H1 (cell line): ENCODE measurements at regions not wholly inside any gene's neighbourhood (a gene's known extent, or its start where the extent isn't known, plus 50 kb on each side); places are given as distances from the start of the nearest gene placed in this dataset.

Experiments
- CTCF ChIA-PET: fragments of 300-600 bp; sonication (Branson Sonifier 250); formaldehyde crosslinking; loops from one replicate; lab custom pipeline; 2021; ENCODE audit not compliant: partially characterized antibody; lab: Charles Lee
- POLR2A ChIA-PET: fragments of 300-600 bp; sonication (Branson Sonifier 250); formaldehyde crosslinking; loops from one replicate; lab custom pipeline; 2021; ENCODE audit warnings: inconsistent platforms; ENCODE audit not compliant: partially characterized antibody; lab: Charles Lee
- DNase-seq, 2 experiments: peaks; one replicate each; pipeline versions ENCODE4 v3.0.0 to v3.0.0-alpha.2; 2010 to 2022; ENCODE audit warnings: low spot score in 2 of 2, low read depth in 1 of 2, mixed read lengths in 1 of 2
- FAIRE-seq: peaks from 2 replicates; lab custom pipeline; 2011; peaks lifted over from hg19 to GRCh38; lab: Jason Lieb, UNC
- H2AFZ ChIP-seq: 2 replicates; pipeline ENCODE4 v1.8.1; 2012; ENCODE audit warnings: low read length, inconsistent platforms
- H2AK5ac ChIP-seq: 2 replicates; pipeline ENCODE4 v1.6.1; 2013; ENCODE audit warnings: low read depth, low read length
- H2BK120ac ChIP-seq: replicated peaks from 2 replicates; pipeline ENCODE3; 2013; ENCODE audit warnings: low read depth, low read length, inconsistent platforms
- H2BK12ac ChIP-seq: 2 replicates; pipeline ENCODE4 v1.6.1; 2013; ENCODE audit warnings: low read depth, low read length
- H2BK15ac ChIP-seq: 2 replicates; pipeline ENCODE4 v1.6.1; 2013; ENCODE audit warnings: low read length
- H2BK20ac ChIP-seq: 2 replicates; pipeline ENCODE4 v1.6.1; 2013; ENCODE audit warnings: low read length
- H2BK5ac ChIP-seq: 2 replicates; pipeline ENCODE4 v1.6.1; 2013; ENCODE audit warnings: low read depth, low read length
- H3K14ac ChIP-seq: 2 replicates; pipeline ENCODE4 v1.6.1; 2013; ENCODE audit warnings: inconsistent platforms; ENCODE audit not compliant: insufficient read length
- H3K18ac ChIP-seq: 2 replicates; pipeline ENCODE4 v1.6.1; 2013; ENCODE audit warnings: low read length; ENCODE audit errors: extremely low read depth
- H3K23ac ChIP-seq: 2 replicates; pipeline ENCODE4 v1.6.1; 2013; ENCODE audit warnings: inconsistent platforms; ENCODE audit not compliant: insufficient read length
- H3K23me2 ChIP-seq: 2 replicates; pipeline ENCODE4 v1.6.1; 2013; ENCODE audit warnings: low read depth, low read length
- H3K27ac ChIP-seq: 2 replicates; pipeline ENCODE4 v1.6.1; 2011; ENCODE audit warnings: low read depth, low read length, inconsistent platforms
- H3K27me3 ChIP-seq, 4 experiments: replicated peaks in 1 of 4; 1 replicate in 1 of 4; 2 replicates in 3 of 4; pipeline versions ENCODE4 v1.6.1 to v1.8.1; 2011 to 2013; ENCODE audit warnings: low read length in 3 of 4, mild to moderate bottlenecking in 3 of 4, inconsistent platforms in 2 of 4, mixed read lengths in 2 of 4, moderate library complexity in 1 of 4; ENCODE audit not compliant: control insufficient read depth in 3 of 4, insufficient read depth in 3 of 4; ENCODE audit errors: extremely low read depth in 1 of 4
- H3K36me3 ChIP-seq, 4 experiments: 2 replicates each; pipeline versions ENCODE4 v1.6.1 to v1.8.1; 2011 to 2013; ENCODE audit warnings: mild to moderate bottlenecking in 4 of 4, low read length in 3 of 4, moderate library complexity in 2 of 4, control low read depth in 1 of 4, inconsistent platforms in 1 of 4; ENCODE audit not compliant: insufficient read depth in 4 of 4, control insufficient read depth in 2 of 4
- H3K4ac ChIP-seq: replicated peaks from 2 replicates; pipeline ENCODE3; 2013; ENCODE audit warnings: low read length, low read depth, mixed read lengths, inconsistent platforms; ENCODE audit not compliant: insufficient read length
- H3K4me1 ChIP-seq, 4 experiments: replicated peaks in 1 of 4; 1 replicate in 1 of 4; 2 replicates in 3 of 4; pipeline versions ENCODE4 v1.6.1 to v1.8.1; 2011 to 2013; ENCODE audit warnings: low read length in 3 of 4, inconsistent platforms in 2 of 4, mixed read lengths in 1 of 4; ENCODE audit not compliant: insufficient read depth in 4 of 4, control insufficient read depth in 3 of 4
- H3K4me2 ChIP-seq, 2 experiments: 2 replicates each; pipeline versions ENCODE4 v1.6.1 to v1.8.1; 2011 to 2013; ENCODE audit warnings: low read depth in 2 of 2, low read length in 2 of 2, control low read depth in 1 of 2, inconsistent platforms in 1 of 2, mild to moderate bottlenecking in 1 of 2; ENCODE audit not compliant: insufficient read depth in 1 of 2
- H3K4me3 ChIP-seq, 4 experiments: fragments of 200-600, 300-600 bp in 1 of 4; sonication (generic), shearing (Covaris generic), sonication (Bioruptor Twin) in 1 of 4; 2 replicates each; pipeline versions ENCODE4 v1.5.1 to v1.8.1; 2011 to 2016; ENCODE audit warnings: low read length in 4 of 4, low read depth in 3 of 4, control low read depth in 2 of 4, inconsistent platforms in 2 of 4, mild to moderate bottlenecking in 2 of 4, mixed read lengths in 1 of 4, moderate library complexity in 1 of 4; ENCODE audit not compliant: insufficient read depth in 2 of 4; ENCODE audit errors: extremely low read depth in 1 of 4
- H3K56ac ChIP-seq: replicated peaks from 2 replicates; pipeline ENCODE3; 2013; ENCODE audit warnings: low read depth, mild to moderate bottlenecking, mixed read lengths, low read length, inconsistent platforms; ENCODE audit not compliant: insufficient read length
- H3K79me1 ChIP-seq: 2 replicates; pipeline ENCODE4 v1.6.1; 2013; ENCODE audit warnings: low read depth, low read length, control low read depth
- H3K79me2 ChIP-seq, 2 experiments: 2 replicates each; pipeline versions ENCODE4 v1.6.1 to v1.8.1; 2012 to 2013; ENCODE audit warnings: low read length in 2 of 2, mild to moderate bottlenecking in 2 of 2, inconsistent platforms in 1 of 2; ENCODE audit not compliant: insufficient read depth in 2 of 2, control insufficient read depth in 1 of 2
- H3K9ac ChIP-seq, 4 experiments: replicated peaks in 1 of 4; 1 replicate in 1 of 4; 2 replicates in 3 of 4; pipeline versions ENCODE4 v1.6.1 to v1.8.1; 2011 to 2013; ENCODE audit warnings: low read depth in 3 of 4, low read length in 3 of 4, control low read depth in 2 of 4, mild to moderate bottlenecking in 2 of 4, moderate library complexity in 2 of 4, inconsistent platforms in 1 of 4; ENCODE audit errors: extremely low read depth in 1 of 4
- H3K9me3 ChIP-seq, 2 experiments: 2 replicates each; pipeline versions ENCODE4 v1.6.1 to v1.8.1; 2012 to 2013; ENCODE audit warnings: mild to moderate bottlenecking in 2 of 2, moderate library complexity in 2 of 2, control low read depth in 1 of 2, inconsistent platforms in 1 of 2, low read depth in 1 of 2, low read length in 1 of 2, mixed read lengths in 1 of 2; ENCODE audit not compliant: insufficient read depth in 2 of 2
- H4K20me1 ChIP-seq, 2 experiments: replicated peaks in 1 of 2; 2 replicates each; pipeline versions ENCODE3 to v1.8.1; 2011 to 2013; ENCODE audit warnings: inconsistent platforms in 2 of 2, low read length in 2 of 2, mild to moderate bottlenecking in 1 of 2; ENCODE audit not compliant: insufficient read depth in 2 of 2, control insufficient read depth in 1 of 2
- H4K5ac ChIP-seq: 2 replicates; pipeline ENCODE4 v1.6.1; 2013; ENCODE audit warnings: low read length, low read depth, mixed read lengths, inconsistent platforms; ENCODE audit not compliant: insufficient read length
- H4K8ac ChIP-seq: 2 replicates; pipeline ENCODE4 v1.8.0; 2013; ENCODE audit warnings: mild to moderate bottlenecking, moderate library complexity, low read length, inconsistent platforms; ENCODE audit not compliant: insufficient read depth; ENCODE audit errors: extremely low read depth
- H4K91ac ChIP-seq: replicated peaks from 2 replicates; pipeline ENCODE3; 2013; ENCODE audit warnings: low read length, mixed read lengths, inconsistent platforms; ENCODE audit not compliant: insufficient read length
- BACH1 ChIP-seq: IDR thresholded peaks from 2 replicates; pipeline ENCODE4 v1.6.1; 2012; ENCODE audit warnings: low read length, improper control_type of control experiment
- BCL11A ChIP-seq, 2 experiments: IDR thresholded peaks; one replicate each; pipeline ENCODE4 v1.6.1; 2011; ENCODE audit warnings: low read depth in 2 of 2, low read length in 2 of 2, mild to moderate bottlenecking in 2 of 2
- CHD2 ChIP-seq: IDR thresholded peaks from 2 replicates; pipeline ENCODE4 v1.6.1; 2012; ENCODE audit warnings: low read length, improper control_type of control experiment
- EGR1 ChIP-seq: IDR thresholded peaks from 2 replicates; pipeline ENCODE4 v1.6.1; 2011; ENCODE audit warnings: low read depth, low read length, borderline replicate concordance
- GTF2F1 ChIP-seq: IDR thresholded peaks from 2 replicates; pipeline ENCODE4 v1.6.1; 2012; ENCODE audit warnings: low read depth, low read length, improper control_type of control experiment, borderline replicate concordance
- KDM4A ChIP-seq: IDR thresholded peaks from one replicate; pipeline ENCODE4 v1.7.1; 2012; ENCODE audit warnings: low read depth, mild to moderate bottlenecking, moderate library complexity, low read length, inconsistent platforms; ENCODE audit not compliant: severe bottlenecking
- KDM5A ChIP-seq: fragments of 200-600 bp; IDR thresholded peaks from 2 replicates; pipeline ENCODE4 v1.7.1; 2012; ENCODE audit warnings: mild to moderate bottlenecking, low read length, inconsistent platforms, mixed read lengths
- PHF8 ChIP-seq: fragments of 200-600 bp; sonication (generic); conservative IDR thresholded peaks from 2 replicates; pipeline ENCODE4 v1.7.1; 2012; ENCODE audit warnings: low read depth, mild to moderate bottlenecking, inconsistent platforms, low read length, moderate library complexity
- POLR2A ChIP-seq, 2 experiments: IDR thresholded peaks; 1 replicate in 1 of 2; 2 replicates in 1 of 2; pipeline ENCODE4 v1.6.1; 2011; ENCODE audit warnings: low read depth in 2 of 2, low read length in 2 of 2, mild to moderate bottlenecking in 2 of 2; ENCODE audit errors: control extremely low read depth in 1 of 2
- RBBP5 ChIP-seq: IDR thresholded peaks from 2 replicates; pipeline ENCODE4 v1.7.1; 2012; ENCODE audit warnings: low read depth, mild to moderate bottlenecking, inconsistent platforms, low read length, moderate library complexity, borderline replicate concordance
- RFX5 ChIP-seq: IDR thresholded peaks from 2 replicates; pipeline ENCODE4 v1.6.1; 2011; ENCODE audit warnings: low read depth, low read length, improper control_type of control experiment, borderline replicate concordance
- SP1 ChIP-seq: IDR thresholded peaks from 2 replicates; pipeline ENCODE4 v1.6.1; 2011; ENCODE audit warnings: low read depth, low read length
- TCF12 ChIP-seq: IDR thresholded peaks from 2 replicates; pipeline ENCODE4 v1.6.1; 2011; ENCODE audit warnings: low read depth, mild to moderate bottlenecking, low read length
- WGBS, 2 experiments: shearing (Covaris generic) in 1 of 2; methylation state at CpG; one replicate each; pipeline versions ENCODE4 v1.1.6 to v1.1.7; 2013 to 2015; ENCODE audit warnings: low lambda C conversion rate in 2 of 2, mixed read lengths in 2 of 2, inconsistent platforms in 1 of 2, low coverage in 1 of 2, missing lambda C conversion rate in 1 of 2; ENCODE audit not compliant: insufficient replicate concordance in 2 of 2, insufficient coverage in 1 of 2, insufficient read length in 1 of 2; ENCODE audit errors: extremely low coverage in 1 of 2, missing lambda C conversion rate in 1 of 2; 5-methylcytosine and 5-hydroxymethylcytosine counted together

GRCh38 chr17:12591021-12591735 is 74.5 kb upstream of the MYOCD start:
- Histone ChIP-seq H3K56ac (no peak overlapping the region), H2BK5ac (no peak overlapping the region), H4K8ac (no peak overlapping the region), H3K4ac (no peak overlapping the region), H3K14ac (no peak overlapping the region), H4K5ac (no peak overlapping the region), H3K9me3 (no peaks in the 10 kb centered on the region), H2BK120ac (no peak overlapping the region), H3K23ac (no peak overlapping the region), H4K20me1 (no peaks in the 10 kb centered on the region), H3K27ac (no peak overlapping the region), H3K79me1 (no peaks in the 10 kb centered on the region), H3K36me3 (no peaks in the 10 kb centered on the region), H2BK15ac (no peak overlapping the region), H2AFZ (peak overlapping the region; percentile 23; the same call in 1 of the 2 replicates), H3K79me2 (no peaks in the 10 kb centered on the region), H2BK20ac (no peak overlapping the region), H2AK5ac (no peak overlapping the region), H3K4me3 (no peak overlapping the region), H2BK12ac (no peak overlapping the region), H3K27me3 (no peaks in the 10 kb centered on the region), H3K4me2 (no peak overlapping the region), H3K9ac (no peak overlapping the region), H3K4me1 (peaks cover 0 to 4% (median 0%) of the 10 kb centered on the region in 4 experiments; a peak in 2 of 7 replicates), H4K91ac (no peak overlapping the region), H3K18ac (no peak overlapping the region), H3K23me2 (no peaks in the 10 kb centered on the region)
- TF ChIP-seq SP1, result no peak
- no peak for TF ChIP-seq KDM4A
- no peak for TF ChIP-seq GTF2F1
- no peak for TF ChIP-seq CHD2
- no peak for TF ChIP-seq RBBP5
- TF ChIP-seq BACH1, result no peak
- no peak for TF ChIP-seq BCL11A (IDR thresholded peaks at IDR 0.05; ENCODE audit: low read depth in 2 of 2, low read length in 2 of 2)
- TF ChIP-seq TCF12, result no peak
- TF ChIP-seq KDM5A, result no peak
- TF ChIP-seq EGR1, result no peak
- TF ChIP-seq POLR2A (IDR thresholded peaks at IDR 0.05; ENCODE audit: control extremely low read depth in 1 of 2, low read depth in 2 of 2, low read length in 2 of 2), result no peak
- TF ChIP-seq PHF8, result no peak
- no peak for TF ChIP-seq RFX5
- ChIA-PET CTCF (interaction anchor here (0.9 to 1.1 kb wide), 3 partner anchors 9 to 248 kb away, joined by 3 read pairs; no protein-coding TSS in a partner anchor), POLR2A (no interaction called here)
- 81% methylated on average over 7 of the region's 7 CpGs; no CpG with 5 or more reads in 1 of the 2 experiments for WGBS, 2 experiments
- FAIRE-seq (no peak), DNase-seq (no peak)
